PFSK-1 (cell line): ENCODE measurements at regions not wholly inside any gene's neighbourhood (a gene's known extent, or its start where the extent isn't known, plus 50 kb on each side); places are given as distances from the start of the nearest gene placed in this dataset.

ENCODE experiments used
- FOXP2 ChIP-seq: optimal IDR thresholded peaks from 2 replicates; pipeline ENCODE3; 2011; ENCODE audit warnings: borderline replicate concordance, control low read depth, inconsistent platforms; ENCODE audit not compliant: insufficient read depth; ENCODE audit errors: extremely low read length, extremely low read depth
- POLR2AphosphoS5 ChIP-seq: IDR thresholded peaks from 2 replicates; pipeline ENCODE4 v1.6.1; 2012; ENCODE audit warnings: low read depth, mild to moderate bottlenecking, control low read depth, low read length, moderate library complexity
- REST ChIP-seq, 2 experiments: IDR thresholded peaks; 2 replicates each; pipeline versions ENCODE4 v1.6.1 to v1.8.0; 2011 to 2012; ENCODE audit warnings: low read depth in 2 of 2, low read length in 2 of 2, control low read depth in 1 of 2, inconsistent platforms in 1 of 2, mild to moderate bottlenecking in 1 of 2, moderate library complexity in 1 of 2; ENCODE audit not compliant: insufficient read depth in 1 of 2
- SIN3A ChIP-seq: IDR thresholded peaks from 2 replicates; pipeline ENCODE4 v1.6.1; 2012; ENCODE audit warnings: mild to moderate bottlenecking, low read length, moderate library complexity, borderline replicate concordance; ENCODE audit not compliant: insufficient read depth
- TAF1 ChIP-seq: IDR thresholded peaks from 2 replicates; pipeline ENCODE4 v1.6.1; 2012; ENCODE audit warnings: low read length, control low read depth, borderline replicate concordance; ENCODE audit not compliant: insufficient read depth

GRCh38 chr11:37630866-37631265 lies 1032.8 kb upstream of the RAG2 start:
- TF ChIP-seq SIN3A (no peak), POLR2AphosphoS5 (no peak), TAF1 (no peak), REST (IDR thresholded peaks at IDR 0.05; ENCODE audit: insufficient read depth in 1 of 2, low read depth in 2 of 2, low read length in 2 of 2) (no peak), FOXP2 (no peak)

DNA sequence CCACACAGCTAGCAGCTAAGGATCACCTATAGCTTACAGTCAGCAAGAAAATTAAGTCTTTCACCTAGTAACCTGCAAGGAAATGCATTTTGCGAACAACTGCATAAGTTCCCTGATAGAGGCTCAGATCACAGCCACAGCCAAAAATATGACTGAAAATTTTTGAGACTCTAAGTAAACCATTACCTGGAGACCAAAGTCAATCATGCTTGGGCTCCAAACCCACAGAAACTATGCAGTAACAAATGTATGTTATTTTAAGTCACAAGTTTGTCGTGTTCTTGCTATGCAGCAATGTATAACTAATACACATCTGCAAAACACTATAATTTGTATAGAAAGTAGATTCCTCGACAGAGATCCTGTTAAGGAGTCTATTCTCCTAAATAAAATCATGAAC lies 1025.7 kb upstream of the RAG2 start:
- TF ChIP-seq FOXP2 (no peak), REST (IDR thresholded peaks at IDR 0.05; ENCODE audit: insufficient read depth in 1 of 2, low read depth in 2 of 2, low read length in 2 of 2) (no peak), TAF1 (no peak), SIN3A (no peak), POLR2AphosphoS5 (no peak)

DNA sequence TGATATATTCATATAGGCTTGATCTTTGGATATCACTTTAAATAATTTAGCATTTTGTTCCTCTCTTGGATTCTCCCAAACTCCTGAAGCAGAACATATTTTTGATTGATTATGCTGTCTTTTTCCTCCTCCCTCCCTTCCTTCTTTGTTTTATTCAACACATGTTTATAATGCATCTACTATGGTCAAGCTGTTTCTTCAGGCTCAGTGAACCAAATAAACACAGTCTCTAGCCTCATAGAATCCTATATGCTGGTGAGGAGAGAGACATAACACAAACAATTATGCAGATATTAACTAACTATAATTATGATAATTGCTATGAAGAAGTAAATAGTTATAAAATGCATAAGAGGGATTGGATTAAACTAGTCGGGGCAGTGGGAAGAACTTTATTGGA lies 1023.6 kb upstream of the RAG2 start:
- no peak for TF ChIP-seq FOXP2
- TF ChIP-seq SIN3A = no peak
- no peak for TF ChIP-seq POLR2AphosphoS5
- no peak for TF ChIP-seq REST (IDR thresholded peaks at IDR 0.05; ENCODE audit: insufficient read depth in 1 of 2, low read depth in 2 of 2, low read length in 2 of 2)
- no peak for TF ChIP-seq TAF1

DNA sequence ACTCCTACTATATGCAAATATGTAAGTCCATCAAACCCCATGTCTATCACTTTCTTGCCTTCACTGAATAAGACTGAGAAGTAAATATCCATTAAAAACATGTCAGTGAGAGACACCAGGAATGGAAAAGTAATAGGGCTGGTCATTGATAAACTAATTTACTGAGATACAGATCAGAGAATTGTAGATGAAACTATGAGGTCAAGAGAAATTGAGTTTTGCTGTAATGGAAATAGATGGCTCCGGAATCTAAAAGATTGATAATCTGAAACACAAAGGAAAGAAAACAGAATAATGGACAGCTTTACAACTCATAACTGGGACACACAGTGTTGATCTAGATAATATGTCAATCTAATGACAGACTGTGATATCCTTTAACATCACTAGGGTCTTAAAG lies 1018.3 kb upstream of the RAG2 start:
- TF ChIP-seq TAF1 (no peak), SIN3A (no peak), POLR2AphosphoS5 (no peak), REST (IDR thresholded peaks at IDR 0.05; ENCODE audit: insufficient read depth in 1 of 2, low read depth in 2 of 2, low read length in 2 of 2) (no peak), FOXP2 (no peak)

DNA sequence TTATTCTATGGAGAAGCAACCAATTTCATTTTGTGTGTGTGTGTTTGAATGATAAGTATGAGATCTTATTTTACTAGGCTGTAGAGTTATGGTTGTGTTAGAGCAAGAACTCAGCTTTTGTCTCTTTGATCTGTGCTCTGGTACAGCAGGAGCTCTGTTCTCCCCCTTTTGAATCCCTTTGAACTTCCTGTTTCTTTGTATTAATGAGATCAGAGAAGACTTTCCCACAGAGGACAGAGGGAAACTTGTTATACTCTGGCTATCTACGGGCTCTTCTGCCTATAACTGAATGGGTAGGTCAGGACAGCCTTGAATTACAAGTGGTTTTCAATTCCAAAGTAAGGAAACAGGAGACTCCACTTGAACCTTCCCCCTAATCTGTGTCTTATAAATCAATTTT lies 1015.0 kb upstream of the RAG2 start:
- TF ChIP-seq SIN3A (no peak), FOXP2 (no peak), REST (IDR thresholded peaks at IDR 0.05; ENCODE audit: insufficient read depth in 1 of 2, low read depth in 2 of 2, low read length in 2 of 2) (no peak), POLR2AphosphoS5 (no peak), TAF1 (no peak)
